ENCODE measurements at regions not wholly inside any gene's neighbourhood (a gene's known extent, or its start where the extent isn't known, plus 50 kb on each side); places are given as distances from the start of the nearest gene placed in this dataset.
A peak's percentile ranks its signal among the peaks of the same experiment; 100 is the strongest.

DNA sequence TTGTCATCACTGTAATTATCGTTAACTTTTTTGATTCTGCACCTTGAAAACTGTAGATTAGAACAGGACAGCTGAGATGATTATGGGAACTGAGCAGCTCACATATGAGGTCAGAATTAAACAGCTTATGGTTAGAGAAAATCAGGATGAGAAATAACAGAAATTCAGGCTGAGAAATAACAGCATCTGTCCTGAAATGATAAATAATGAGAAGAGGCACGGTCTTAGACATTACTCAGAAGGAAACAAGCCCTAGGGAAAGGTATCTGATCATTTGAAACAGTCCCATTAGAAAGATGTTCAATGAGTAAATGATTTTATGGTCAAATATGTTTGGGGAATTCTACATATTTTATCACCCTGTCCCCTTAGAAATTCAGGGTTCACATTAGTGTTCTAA lies 65.6 kb upstream of the PCGF5 start:
- DNase-seq (ENCODE audit: low read depth) = no peak
- H3K4me3 ChIP-seq (ENCODE audit: low read length) = no peak overlapping the region
- TF ChIP-seq, protein P1, sequence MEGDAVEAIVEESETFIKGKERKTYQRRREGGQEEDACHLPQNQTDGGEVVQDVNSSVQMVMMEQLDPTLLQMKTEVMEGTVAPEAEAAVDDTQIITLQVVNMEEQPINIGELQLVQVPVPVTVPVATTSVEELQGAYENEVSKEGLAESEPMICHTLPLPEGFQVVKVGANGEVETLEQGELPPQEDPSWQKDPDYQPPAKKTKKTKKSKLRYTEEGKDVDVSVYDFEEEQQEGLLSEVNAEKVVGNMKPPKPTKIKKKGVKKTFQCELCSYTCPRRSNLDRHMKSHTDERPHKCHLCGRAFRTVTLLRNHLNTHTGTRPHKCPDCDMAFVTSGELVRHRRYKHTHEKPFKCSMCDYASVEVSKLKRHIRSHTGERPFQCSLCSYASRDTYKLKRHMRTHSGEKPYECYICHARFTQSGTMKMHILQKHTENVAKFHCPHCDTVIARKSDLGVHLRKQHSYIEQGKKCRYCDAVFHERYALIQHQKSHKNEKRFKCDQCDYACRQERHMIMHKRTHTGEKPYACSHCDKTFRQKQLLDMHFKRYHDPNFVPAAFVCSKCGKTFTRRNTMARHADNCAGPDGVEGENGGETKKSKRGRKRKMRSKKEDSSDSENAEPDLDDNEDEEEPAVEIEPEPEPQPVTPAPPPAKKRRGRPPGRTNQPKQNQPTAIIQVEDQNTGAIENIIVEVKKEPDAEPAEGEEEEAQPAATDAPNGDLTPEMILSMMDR (conservative IDR thresholded peaks at IDR 0.05; ENCODE audit: low read depth, low read length) = no peak

DNA sequence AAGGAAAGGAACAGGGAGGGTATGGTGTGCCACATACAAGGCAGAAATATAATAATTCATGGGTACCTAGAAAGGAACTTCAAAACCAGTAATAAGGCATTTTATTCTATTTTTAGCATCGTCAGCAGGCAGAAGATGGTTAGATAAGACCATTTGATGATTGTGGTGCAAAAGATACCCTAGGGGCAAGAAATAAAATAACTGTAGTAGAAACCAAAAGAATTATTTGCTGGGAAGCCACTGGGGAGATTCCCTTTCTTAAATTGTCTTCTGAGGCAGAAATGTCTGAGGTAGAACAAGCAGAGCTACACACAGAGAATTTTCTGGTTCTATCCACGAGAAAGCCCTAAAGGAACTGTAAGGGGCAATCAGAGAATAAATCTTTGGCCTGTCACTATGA lies 64.3 kb upstream of the PCGF5 start:
- TF ChIP-seq, protein P1 (conservative IDR thresholded peaks at IDR 0.05; ENCODE audit: low read depth, low read length) = no peak

DNA sequence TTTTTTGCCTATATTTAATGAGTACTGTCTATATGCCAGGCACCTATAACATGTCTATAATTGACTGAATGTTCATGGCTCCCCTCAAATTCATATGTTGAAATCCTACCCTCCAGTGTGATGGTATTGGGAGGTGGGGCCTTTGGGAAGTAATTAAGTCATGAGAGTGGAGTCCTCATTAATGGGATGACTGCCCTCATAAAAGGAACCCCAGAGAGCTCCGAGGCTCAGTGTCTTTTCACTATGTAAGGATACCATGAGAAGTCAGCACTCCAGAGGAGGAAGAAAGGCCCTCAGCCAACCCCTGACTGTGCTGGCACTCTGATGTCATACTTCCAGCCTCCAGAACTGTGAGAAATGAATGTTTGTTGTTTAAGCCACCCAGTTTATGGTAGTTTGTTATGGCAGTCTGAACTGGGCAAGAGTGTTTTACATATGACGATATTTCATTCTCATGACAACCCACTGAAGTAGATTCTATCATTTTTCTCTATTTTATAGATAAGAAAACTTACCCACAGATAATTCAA lies 61.1 kb upstream of the PCGF5 start:
- TF ChIP-seq, protein P1 (conservative IDR thresholded peaks at IDR 0.05; ENCODE audit: low read depth, low read length) = no peak
- no peak overlapping the region for H3K4me3 ChIP-seq (ENCODE audit: low read length)
- DNase-seq (ENCODE audit: low read depth) = no peak

More for the DNA sequence above, 64.3 kb upstream of the PCGF5 start:
- no peak for DNase-seq (ENCODE audit: low read depth)
- no peak overlapping the region for H3K4me3 ChIP-seq (ENCODE audit: low read length)

DNA sequence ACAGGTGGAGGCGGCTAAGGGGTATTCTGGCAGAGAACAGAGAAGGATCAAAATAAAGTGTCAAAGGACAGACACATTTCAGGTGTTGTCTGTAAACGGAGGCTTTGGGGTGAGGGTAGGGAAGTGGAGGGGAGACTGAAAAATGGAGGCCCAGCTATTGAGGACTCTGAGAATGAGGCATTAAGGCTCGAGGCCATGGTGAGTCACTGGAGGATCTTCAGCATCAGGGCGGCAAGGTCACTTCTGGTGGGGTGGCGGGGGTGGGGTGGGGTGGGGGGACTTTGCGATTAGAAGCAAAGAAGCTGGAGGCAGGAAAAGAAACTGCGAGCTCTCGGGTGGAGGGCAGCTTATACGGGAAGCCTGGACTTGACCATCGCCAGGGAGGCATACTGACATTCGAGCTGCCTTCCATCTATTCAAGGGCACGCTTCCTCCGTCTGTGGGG lies 58.4 kb upstream of the PCGF5 start:
- no peak for DNase-seq (ENCODE audit: low read depth)
- TF ChIP-seq, protein P1 (conservative IDR thresholded peaks at IDR 0.05; ENCODE audit: low read depth, low read length) = no peak
- peak overlapping the region; percentile 67 for H3K4me3 ChIP-seq (ENCODE audit: low read length)

DNA sequence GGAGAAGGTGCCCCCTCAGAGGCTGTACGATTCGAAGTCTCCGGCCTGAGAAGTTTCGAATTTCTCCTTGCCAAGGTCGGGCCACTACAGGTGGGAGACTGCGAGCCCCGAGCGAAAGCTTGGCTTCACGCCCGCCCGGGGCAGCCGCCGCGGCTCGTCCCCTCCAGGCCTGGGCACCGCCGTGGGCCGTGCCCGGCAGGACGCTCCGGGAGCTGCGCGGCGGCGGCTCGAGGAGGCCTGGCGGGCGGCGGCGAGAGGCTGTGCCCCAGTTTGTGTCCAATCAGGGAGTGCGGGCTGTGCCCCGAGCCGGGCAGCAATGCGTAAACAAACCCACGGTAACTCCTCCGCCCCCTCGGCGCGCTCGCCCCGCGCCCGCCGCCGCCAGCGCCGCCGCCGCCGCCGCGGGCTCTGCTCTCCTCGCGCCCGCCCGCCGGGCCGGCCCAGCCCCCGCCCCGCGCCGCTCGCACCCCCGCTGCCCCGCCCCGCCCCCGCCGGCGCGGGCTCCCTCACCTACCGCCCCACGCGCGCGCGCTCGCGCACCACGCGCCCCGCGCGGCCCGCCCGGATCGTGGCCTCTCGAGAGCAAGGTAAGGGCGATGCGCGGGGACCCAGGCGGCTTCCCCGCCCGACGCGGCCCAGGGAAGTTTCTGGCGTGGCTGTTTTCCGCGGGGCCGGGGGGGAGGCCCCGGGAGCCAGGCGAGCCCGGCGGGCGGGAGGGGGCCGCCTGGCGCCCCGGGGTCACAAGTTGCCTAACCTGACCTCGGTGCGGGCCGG lies 57.8 kb upstream of the PCGF5 start:
- TF ChIP-seq, protein P1 (conservative IDR thresholded peaks at IDR 0.05; ENCODE audit: low read depth, low read length) = no peak

DNA sequence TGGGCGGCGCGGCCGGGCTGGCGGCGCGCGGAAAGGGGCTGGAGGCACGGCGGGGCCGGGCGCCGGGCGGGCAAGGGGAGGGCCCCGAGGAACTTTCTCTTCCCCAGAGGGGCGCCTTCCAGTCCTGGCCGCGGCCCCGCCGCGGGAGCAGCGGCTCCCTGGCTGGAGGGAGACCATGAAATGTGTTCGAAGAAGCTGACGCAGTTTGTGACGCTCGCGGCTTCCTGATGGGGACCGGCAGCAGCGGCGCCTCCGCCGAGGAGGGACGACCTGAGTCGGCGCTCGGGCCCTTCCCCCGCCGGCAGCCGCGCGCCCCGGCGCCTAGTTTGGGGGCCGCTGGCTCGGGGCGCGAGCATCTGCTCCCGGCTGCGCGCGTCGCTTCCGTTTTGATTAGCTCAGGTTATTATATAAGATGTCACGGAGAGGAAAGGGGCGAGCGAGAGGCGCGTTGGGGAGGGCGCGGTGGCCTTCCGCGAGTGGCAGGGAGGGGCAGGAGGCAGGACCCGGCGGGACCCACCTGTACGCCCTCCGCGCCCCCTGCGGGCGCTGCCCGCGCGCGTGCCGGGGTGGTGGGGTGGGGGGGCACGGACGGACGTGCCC lies 57.1 kb upstream of the PCGF5 start:
- peak overlapping the region; percentile 69 for H3K4me3 ChIP-seq (ENCODE audit: low read length)
- TF ChIP-seq, protein P1 (conservative IDR thresholded peaks at IDR 0.05; ENCODE audit: low read depth, low read length) = no peak
- no peak for DNase-seq (ENCODE audit: low read depth)

More for the DNA sequence above, 57.8 kb upstream of the PCGF5 start:
- peak; percentile 32 for DNase-seq (ENCODE audit: low read depth)
- peak overlapping the region; percentile 69 for H3K4me3 ChIP-seq (ENCODE audit: low read length)

All from retinal pigment epithelial cell (primary cell).